IMR-90 (cell line): ENCODE measurements at regions not wholly inside any gene's neighbourhood (a gene's known extent, or its start where the extent isn't known, plus 50 kb on each side); places are given as distances from the start of the nearest gene placed in this dataset.

Experiments used
- ATAC-seq: fragments of 200-7000 bp; cut with Tn5 transposase; 2 replicates; pipeline ENCODE4 v1.9.1; 2020; ENCODE audit warnings: low read depth, mild to moderate bottlenecking, moderate library complexity
- BruUV-seq: library from RNA; stranded (reverse); fragments of 400-500 nt; replicated peaks from 2 replicates; lab custom pipeline; 2021; lab: Mats Ljungman, UMichigan
- CTCF ChIA-PET: fragments of 300-600 bp; formaldehyde crosslinking; extraction: SDS; loops from one replicate; lab custom pipeline; 2021; ENCODE audit warnings: antibody characterized with exemption; lab: Yijun Ruan, JAX
- POLR2A ChIA-PET: fragments of 300-600 bp; sonication (Branson Sonifier 250); formaldehyde crosslinking; loops from one replicate; lab custom pipeline; 2022; ENCODE audit warnings: antibody characterized with exemption; ENCODE audit not compliant: unreplicated experiment; lab: Charles Lee
- DNase-seq: peaks from one replicate; pipeline ENCODE4 v3.0.0; 2013
- H2AFZ ChIP-seq: replicated peaks from 2 replicates; pipeline ENCODE3; 2013; ENCODE audit warnings: low read length, mild to moderate bottlenecking; ENCODE audit not compliant: poor library complexity
- H2AK5ac ChIP-seq: 2 replicates; pipeline ENCODE4 v1.6.1; 2013; ENCODE audit warnings: low read depth, low read length, inconsistent platforms
- H2AK9ac ChIP-seq: replicated peaks from 2 replicates; pipeline ENCODE3; 2013; ENCODE audit warnings: mild to moderate bottlenecking, low read depth, low read length, moderate library complexity; ENCODE audit not compliant: poor library complexity
- H2BK120ac ChIP-seq: 2 replicates; pipeline ENCODE4 v1.6.1; 2013; ENCODE audit warnings: low read depth, low read length, inconsistent platforms
- H2BK15ac ChIP-seq: 3 replicates; pipeline ENCODE4 v1.6.1; 2013; ENCODE audit warnings: low read depth, low read length, inconsistent platforms
- H2BK20ac ChIP-seq: 2 replicates; pipeline ENCODE4 v1.6.1; 2013; ENCODE audit warnings: low read depth, mild to moderate bottlenecking, inconsistent platforms, low read length, moderate library complexity
- H2BK5ac ChIP-seq: 2 replicates; pipeline ENCODE4 v1.6.1; 2013; ENCODE audit warnings: mild to moderate bottlenecking, low read depth, low read length, inconsistent platforms; ENCODE audit not compliant: poor library complexity, severe bottlenecking
- H3K14ac ChIP-seq: replicated peaks from 2 replicates; pipeline ENCODE4 v1.6.1; 2013; ENCODE audit warnings: low read depth, low read length, inconsistent platforms
- H3K18ac ChIP-seq: 2 replicates; pipeline ENCODE4 v1.6.1; 2013; ENCODE audit warnings: low read depth, low read length, control low read depth
- H3K23ac ChIP-seq: 2 replicates; pipeline ENCODE4 v1.6.1; 2013; ENCODE audit warnings: low read depth, low read length, inconsistent platforms
- H3K27ac ChIP-seq: 2 replicates; pipeline ENCODE4 v1.5.1; 2013; ENCODE audit warnings: mild to moderate bottlenecking, control low read depth, low read length; ENCODE audit not compliant: insufficient read depth
- H3K27me3 ChIP-seq: 2 replicates; pipeline ENCODE4 v1.6.1; 2013; ENCODE audit warnings: low read length; ENCODE audit not compliant: control insufficient read depth, insufficient read depth
- H3K36me3 ChIP-seq: 2 replicates; pipeline ENCODE4 v1.6.1; 2013; ENCODE audit warnings: low read length, mixed read lengths; ENCODE audit not compliant: control insufficient read depth, insufficient read depth
- H3K4ac ChIP-seq: 2 replicates; pipeline ENCODE4 v1.6.1; 2013; ENCODE audit warnings: low read depth, low read length, inconsistent platforms
- H3K4me1 ChIP-seq: 2 replicates; pipeline ENCODE4 v1.6.1; 2013; ENCODE audit warnings: low read length, mixed read lengths; ENCODE audit not compliant: control insufficient read depth, insufficient read depth
- H3K4me2 ChIP-seq: 2 replicates; pipeline ENCODE4 v1.6.1; 2013; ENCODE audit warnings: low read depth, mild to moderate bottlenecking, control low read depth, low read length, moderate library complexity
- H3K4me3 ChIP-seq: 2 replicates; pipeline ENCODE4 v1.5.1; 2013; ENCODE audit warnings: low read depth, mild to moderate bottlenecking, control low read depth, low read length, moderate library complexity; ENCODE audit not compliant: insufficient read depth
- H3K56ac ChIP-seq: 2 replicates; pipeline ENCODE4 v1.6.1; 2013; ENCODE audit warnings: low read length, inconsistent platforms; ENCODE audit not compliant: insufficient read depth; ENCODE audit errors: extremely low read depth
- H3K79me1 ChIP-seq, 2 experiments: 2 replicates each; pipeline ENCODE4 v1.6.1; 2013; ENCODE audit warnings: low read length in 2 of 2, inconsistent platforms in 1 of 2, low read depth in 1 of 2
- H3K9ac ChIP-seq: 2 replicates; pipeline ENCODE4 v1.6.1; 2013; ENCODE audit warnings: low read depth, low read length, control low read depth
- H3K9me1 ChIP-seq: 2 replicates; pipeline ENCODE4 v1.6.1; 2013; ENCODE audit warnings: low read length, inconsistent platforms; ENCODE audit not compliant: insufficient read depth
- H3K9me3 ChIP-seq: 2 replicates; pipeline ENCODE4 v1.6.1; 2013; ENCODE audit warnings: low read length; ENCODE audit not compliant: control insufficient read depth, insufficient read depth
- H4K20me1 ChIP-seq: 2 replicates; pipeline ENCODE4 v1.6.1; 2013; ENCODE audit warnings: low read length, inconsistent platforms; ENCODE audit not compliant: insufficient read depth
- H4K5ac ChIP-seq: 2 replicates; pipeline ENCODE4 v1.6.1; 2013; ENCODE audit warnings: mild to moderate bottlenecking, low read depth, low read length, control low read depth
- H4K8ac ChIP-seq, 2 experiments: 2 replicates each; pipeline ENCODE4 v1.6.1; 2013; ENCODE audit warnings: low read depth in 2 of 2, low read length in 2 of 2, control low read depth in 1 of 2, inconsistent platforms in 1 of 2
- H4K91ac ChIP-seq: 2 replicates; pipeline ENCODE4 v1.6.1; 2013; ENCODE audit warnings: low read depth, low read length, inconsistent platforms; ENCODE audit not compliant: insufficient read depth
- BHLHE40 ChIP-seq: fragments of 150-350 bp; IDR thresholded peaks from 2 replicates; pipeline ENCODE4 v1.6.1; 2016; ENCODE audit warnings: mild to moderate bottlenecking, low read depth, low read length
- CEBPB ChIP-seq: IDR thresholded peaks from 2 replicates; pipeline ENCODE4 v1.6.1; 2012; ENCODE audit warnings: low read depth, low read length, improper control_type of control experiment
- ELK1 ChIP-seq: fragments of 150-350 bp; IDR thresholded peaks from 2 replicates; pipeline ENCODE4 v1.6.1; 2016; ENCODE audit warnings: low read depth, mild to moderate bottlenecking, low read length, moderate library complexity, borderline replicate concordance
- NFE2L2 ChIP-seq: fragments of 150-350 bp; IDR thresholded peaks from 2 replicates; pipeline ENCODE4 v1.6.1; 2016; ENCODE audit warnings: low read depth, mild to moderate bottlenecking, low read length
- POLR2A ChIP-seq: IDR thresholded peaks from 2 replicates; pipeline ENCODE4 v1.6.1; 2012; ENCODE audit warnings: mild to moderate bottlenecking, low read depth, low read length
- RFX5 ChIP-seq: IDR thresholded peaks from 2 replicates; pipeline ENCODE4 v1.8.0; 2012; ENCODE audit warnings: low read depth, mild to moderate bottlenecking, low read length, moderate library complexity
- USF2 ChIP-seq: fragments of 150-350 bp; IDR thresholded peaks from 2 replicates; pipeline ENCODE4 v1.6.1; 2017; ENCODE audit warnings: mild to moderate bottlenecking, antibody characterized with exemption, low read length, low read depth
- WGBS, 2 experiments: methylation state at CpG; one replicate each; pipeline versions ENCODE4 v1.1.5 to v1.1.7; 2013; ENCODE audit warnings: missing lambda C conversion rate in 2 of 2; ENCODE audit not compliant: insufficient read length in 1 of 2; ENCODE audit errors: extremely low coverage in 2 of 2; 5-methylcytosine and 5-hydroxymethylcytosine counted together
- dilution Hi-C: fragments of 300-500 bp; cut with HindIII; formaldehyde crosslinking; loops from one replicate; pipeline ENCODE4 v1.14.3; 2018; ENCODE audit warnings: low sequenced_read_pairs; ENCODE audit not compliant: unreplicated experiment
- in situ Hi-C: fragments of 300-500 bp; cut with MboI; formaldehyde crosslinking; loops from 3 replicates; pipeline ENCODE4 v1.14.3; 2019; ENCODE audit warnings: low sequenced_read_pairs, inconsistent platforms, mixed read lengths
- intact Hi-C: fragments of 100-400 bp; cut with micrococcal nuclease; formaldehyde crosslinking; loops from 2 replicates; pipeline ENCODE4 v1.10.0; 2022

GRCh38 chr13:40120781-40121180, 465.3 kb downstream of the COG6 start:
- no peak overlapping the region for H3K27ac ChIP-seq
- H3K79me1 ChIP-seq = no peaks in the 10 kb centered on the region
- H3K14ac ChIP-seq = no peak overlapping the region
- H3K4ac ChIP-seq = no peak overlapping the region
- no peak overlapping the region for H2BK5ac ChIP-seq
- no peaks in the 10 kb centered on the region for H3K36me3 ChIP-seq
- no CpG with 5 or more reads among the region's 4 CpGs for WGBS, 2 experiments
- in situ Hi-C loops (no loop called here), dilution Hi-C loops (no loop called here), intact Hi-C loops (no loop called here)
- H3K9ac ChIP-seq = no peak overlapping the region
- no peak overlapping the region for H2BK20ac ChIP-seq
- DNase-seq = no peak
- H3K4me3 ChIP-seq = no peak overlapping the region
- H4K5ac ChIP-seq = no peak overlapping the region
- no peaks in the 10 kb centered on the region; the same call in 1 of the 2 replicates for H3K9me3 ChIP-seq
- H2AK9ac ChIP-seq = no peak overlapping the region
- H3K27me3 ChIP-seq = no peaks in the 10 kb centered on the region
- no peak overlapping the region for H2BK15ac ChIP-seq
- ATAC-seq = no peak
- H3K9me1 ChIP-seq = no peaks in the 10 kb centered on the region
- no peak overlapping the region for H2AK5ac ChIP-seq
- H3K56ac ChIP-seq = no peak overlapping the region
- POLR2A ChIA-PET = no interaction called here
- H3K18ac ChIP-seq = no peak overlapping the region
- H4K20me1 ChIP-seq = no peaks in the 10 kb centered on the region
- H2BK120ac ChIP-seq = no peak overlapping the region
- TF ChIP-seq NFE2L2 (no peak), USF2 (no peak), BHLHE40 (no peak), POLR2A (no peak), ELK1 (no peak), CEBPB (no peak), RFX5 (no peak)
- no peak overlapping the region for H3K23ac ChIP-seq
- no peak overlapping the region for H4K91ac ChIP-seq
- CTCF ChIA-PET = no interaction called here
- H2AFZ ChIP-seq = no peak overlapping the region
- H4K8ac ChIP-seq = no peak overlapping the region
- H3K4me2 ChIP-seq = no peak overlapping the region
- BruUV-seq = no TSS peak
- no peaks in the 10 kb centered on the region for H3K4me1 ChIP-seq
